Activated naive CD8-positive, alpha-beta T cell treated with anti-CD3 and anti-CD28 coated beads, Interleukin-2, amount 50 U/mL, for 24 hours (primary cell): ENCODE measurements at regions not wholly inside any gene's neighbourhood (a gene's known extent, or its start where the extent isn't known, plus 50 kb on each side); places are given as distances from the start of the nearest gene placed in this dataset.
"Not testable (repeated sequence)": the region's sequence is repeated elsewhere in the genome, so short reads cannot be mapped to it uniquely, and the experiment has no call there.

Experiments used
- ATAC-seq: fragments of 150-1000 bp; cut with Tn5 transposase; one replicate; pipeline ENCODE4 v1.10.0; 2021
- DNase-seq: peaks from one replicate; pipeline ENCODE4 v3.0.0; 2021
- H3K27ac Mint-ChIP-seq: one replicate; pipeline ENCODE4 v1.8.0; 2021; ENCODE audit warnings: mild to moderate bottlenecking, mixed read lengths
- H3K27me3 Mint-ChIP-seq: one replicate; pipeline ENCODE4 v1.8.0; 2021; ENCODE audit warnings: mixed read lengths
- H3K36me3 Mint-ChIP-seq: one replicate; pipeline ENCODE4 v1.8.0; 2021; ENCODE audit warnings: low read depth, mixed read lengths
- H3K4me1 Mint-ChIP-seq: one replicate; pipeline ENCODE4 v1.8.0; 2021; ENCODE audit warnings: mixed read lengths
- H3K4me3 Mint-ChIP-seq: one replicate; pipeline ENCODE4 v1.8.0; 2021; ENCODE audit warnings: mild to moderate bottlenecking, moderate library complexity, mixed read lengths
- H3K9me3 Mint-ChIP-seq: one replicate; pipeline ENCODE4 v1.8.0; 2021; ENCODE audit warnings: mixed read lengths

DNA sequence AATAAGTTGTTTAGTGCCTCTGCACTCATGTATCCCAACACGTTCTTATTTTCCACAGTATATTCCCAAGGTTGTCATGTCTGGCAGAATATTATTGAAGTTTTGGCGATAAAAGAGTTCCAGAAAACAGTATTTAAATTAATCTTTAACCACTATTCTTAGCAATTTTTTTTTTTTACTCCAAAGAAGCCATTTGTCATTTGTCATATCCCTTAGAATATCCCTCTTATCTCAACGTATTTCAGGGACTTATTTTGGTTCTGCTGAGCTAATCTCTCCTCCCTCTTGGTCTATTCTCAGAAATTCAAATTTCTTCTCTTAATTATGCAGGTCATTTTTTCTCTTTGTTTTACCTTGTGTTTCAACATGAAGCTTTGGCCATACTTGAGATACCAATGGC is 643.4 kb downstream of the ANKRD7 start:
- H3K27ac Mint-ChIP-seq, result no peak overlapping the region
- ATAC-seq, result no peak
- H3K4me3 Mint-ChIP-seq, result no peak overlapping the region
- no peaks in the 10 kb centered on the region for H3K27me3 Mint-ChIP-seq
- no peaks in the 10 kb centered on the region for H3K4me1 Mint-ChIP-seq
- H3K36me3 Mint-ChIP-seq, result no peaks in the 10 kb centered on the region
- no peaks in the 10 kb centered on the region for H3K9me3 Mint-ChIP-seq
- no peak for DNase-seq

DNA sequence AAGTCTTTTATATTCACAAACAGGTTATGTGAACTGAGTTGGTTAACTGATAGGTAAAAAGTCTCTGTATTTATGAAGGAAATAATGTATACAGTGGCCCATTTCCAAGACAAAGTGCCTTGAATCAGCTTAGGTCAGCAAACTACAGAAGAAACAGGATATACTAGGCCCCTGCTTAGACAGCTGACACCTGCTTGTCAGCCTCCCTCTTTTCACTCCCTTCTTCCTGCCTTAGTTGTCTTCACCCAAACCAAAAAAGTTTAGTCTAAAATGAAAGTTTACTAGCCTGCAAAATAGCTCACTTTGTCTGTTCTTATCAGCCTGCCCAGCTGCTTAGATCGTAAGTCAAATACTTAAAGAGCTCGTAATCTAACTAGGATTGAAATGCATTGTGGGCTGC is 644.6 kb downstream of the ANKRD7 start:
- not testable (repeated sequence) for ATAC-seq, H3K27me3 Mint-ChIP-seq

GRCh38 chr7:118870187-118870586 is 645.7 kb downstream of the ANKRD7 start:
- no peak overlapping the region for H3K27ac Mint-ChIP-seq

More for the DNA sequence above, 644.6 kb downstream of the ANKRD7 start:
- not testable (repeated sequence) for H3K36me3 Mint-ChIP-seq, H3K27ac Mint-ChIP-seq, H3K9me3 Mint-ChIP-seq, H3K4me1 Mint-ChIP-seq, H3K4me3 Mint-ChIP-seq, DNase-seq

GRCh38 chr7:118872568-118872967 is 648.1 kb downstream of the ANKRD7 start:
- H3K4me1 Mint-ChIP-seq, result no peaks in the 10 kb centered on the region
- no peak overlapping the region for H3K27ac Mint-ChIP-seq
- ATAC-seq (no peak), DNase-seq (no peak)
- H3K9me3 Mint-ChIP-seq, result no peaks in the 10 kb centered on the region
- no peaks in the 10 kb centered on the region for H3K27me3 Mint-ChIP-seq
- no peaks in the 10 kb centered on the region for H3K36me3 Mint-ChIP-seq
- H3K4me3 Mint-ChIP-seq, result no peak overlapping the region

More at GRCh38 chr7:118870187-118870586, 645.7 kb downstream of the ANKRD7 start:
- H3K36me3 Mint-ChIP-seq, result no peaks in the 10 kb centered on the region
- ATAC-seq (no peak), DNase-seq (no peak)
- H3K4me1 Mint-ChIP-seq, result no peaks in the 10 kb centered on the region
- H3K27me3 Mint-ChIP-seq, result no peaks in the 10 kb centered on the region
- H3K9me3 Mint-ChIP-seq, result no peaks in the 10 kb centered on the region
- H3K4me3 Mint-ChIP-seq, result no peak overlapping the region

DNA sequence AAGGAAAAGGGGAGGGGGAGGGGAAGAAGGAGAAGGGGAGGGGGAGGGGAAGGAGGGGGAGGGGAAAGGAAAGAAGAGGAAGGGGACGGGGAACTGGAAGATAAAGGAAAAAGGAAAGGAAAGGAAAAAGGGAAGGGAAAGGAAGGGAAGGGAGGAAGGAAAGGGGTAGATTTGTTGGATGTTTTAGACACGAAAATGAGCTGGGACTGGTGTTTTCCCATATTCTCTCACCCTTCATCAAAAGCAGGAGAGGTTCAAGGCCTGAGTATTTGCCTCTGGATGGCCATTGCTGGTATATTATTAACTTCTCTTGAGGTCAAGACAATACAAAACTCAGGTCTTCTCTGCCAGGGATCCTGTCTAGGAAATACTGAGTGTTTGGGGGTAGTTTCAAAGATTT is 652.7 kb downstream of the ANKRD7 start:
- Mint-ChIP-seq H3K36me3 (no peaks in the 10 kb centered on the region), H3K4me3 (no peak overlapping the region), H3K27ac (no peak overlapping the region), H3K9me3 (no peaks in the 10 kb centered on the region), H3K27me3 (no peaks in the 10 kb centered on the region), H3K4me1 (no peaks in the 10 kb centered on the region)
- no peak for DNase-seq
- no peak for ATAC-seq

GRCh38 chr7:118878336-118878735 is 653.8 kb downstream of the ANKRD7 start:
- DNase-seq (no peak), ATAC-seq (no peak)
- no peaks in the 10 kb centered on the region for H3K4me1 Mint-ChIP-seq
- no peaks in the 10 kb centered on the region for H3K27me3 Mint-ChIP-seq
- no peaks in the 10 kb centered on the region for H3K36me3 Mint-ChIP-seq
- H3K9me3 Mint-ChIP-seq, result no peaks in the 10 kb centered on the region
- no peak overlapping the region for H3K27ac Mint-ChIP-seq
- no peak overlapping the region for H3K4me3 Mint-ChIP-seq

DNA sequence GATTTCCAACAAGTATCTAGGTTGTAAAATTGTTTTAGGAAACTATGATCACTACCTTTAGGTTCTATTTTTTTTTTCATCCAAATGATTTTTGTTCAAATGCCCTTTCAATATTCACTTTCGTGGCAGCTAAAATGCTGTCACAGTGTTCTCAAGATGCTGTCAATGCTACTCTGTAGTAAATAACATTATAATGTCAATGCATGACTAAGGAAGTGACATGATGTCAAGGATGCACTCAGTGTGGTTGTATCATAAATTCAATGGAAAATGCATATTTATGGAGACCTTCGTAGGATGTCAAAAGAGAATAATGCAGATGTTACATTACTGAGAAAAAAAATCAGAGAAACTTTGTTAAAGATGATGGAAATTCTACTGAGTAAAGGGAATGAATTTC is 673.8 kb downstream of the ANKRD7 start:
- Mint-ChIP-seq H3K4me1 (no peaks in the 10 kb centered on the region), H3K27me3 (no peaks in the 10 kb centered on the region), H3K27ac (no peak overlapping the region), H3K4me3 (no peak overlapping the region), H3K9me3 (no peaks in the 10 kb centered on the region), H3K36me3 (no peaks in the 10 kb centered on the region)
- ATAC-seq (no peak), DNase-seq (no peak)

DNA sequence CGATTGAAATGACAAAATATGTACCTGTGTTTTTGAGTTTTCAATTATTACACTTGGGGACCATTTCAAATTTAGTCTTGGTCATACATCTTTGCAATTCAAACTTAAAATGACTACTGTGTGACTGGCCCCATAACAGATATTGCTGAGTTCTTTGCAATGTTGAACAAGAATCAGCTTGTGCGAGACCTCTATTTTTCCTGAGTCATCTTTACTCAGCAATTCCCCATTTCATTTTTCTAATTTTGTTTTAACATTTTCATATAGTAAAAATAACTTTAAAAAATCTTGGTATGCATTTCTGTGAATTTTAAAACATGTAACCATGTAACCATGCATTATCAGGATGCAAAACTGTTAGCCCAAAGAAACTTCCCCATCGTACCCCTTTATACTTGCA is 678.1 kb downstream of the ANKRD7 start:
- Mint-ChIP-seq H3K4me3 (no peak overlapping the region), H3K4me1 (no peaks in the 10 kb centered on the region), H3K9me3 (no peaks in the 10 kb centered on the region), H3K27ac (no peak overlapping the region), H3K27me3 (no peaks in the 10 kb centered on the region), H3K36me3 (no peaks in the 10 kb centered on the region)
- DNase-seq, result no peak
- no peak for ATAC-seq

- no peaks in the 10 kb centered on the region for H3K4me1 Mint-ChIP-seq
- H3K9me3 Mint-ChIP-seq, result no peaks in the 10 kb centered on the region
- H3K4me3 Mint-ChIP-seq, result no peak overlapping the region
- no peaks in the 10 kb centered on the region for H3K27me3 Mint-ChIP-seq
- DNase-seq, result no peak
- no peaks in the 10 kb centered on the region for H3K36me3 Mint-ChIP-seq
- no peak overlapping the region for H3K27ac Mint-ChIP-seq
- no peak for ATAC-seq
Measured at GRCh38 chr7:118907911-118908527, 683.5 kb downstream of the ANKRD7 start.

DNA sequence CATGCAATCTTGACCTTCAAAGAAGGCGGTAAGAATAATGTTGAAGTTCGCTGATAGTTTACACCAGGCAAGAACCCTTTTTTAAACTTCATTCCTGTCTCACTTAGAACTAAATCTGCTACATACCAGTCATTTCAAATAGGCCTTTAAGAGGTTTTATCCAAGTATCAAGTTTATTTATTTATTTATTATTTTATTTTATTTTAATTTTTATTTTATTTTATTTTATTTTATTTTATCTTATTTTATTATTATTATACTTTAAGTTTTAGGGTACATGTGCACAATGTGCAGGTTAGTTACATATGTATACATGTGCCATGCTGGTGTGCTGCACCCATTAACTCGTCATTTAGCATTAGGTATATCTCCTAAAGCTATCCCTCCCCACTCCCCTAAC is 691.6 kb downstream of the ANKRD7 start:
- not testable (repeated sequence) for H3K27me3 Mint-ChIP-seq, H3K4me1 Mint-ChIP-seq, H3K36me3 Mint-ChIP-seq, DNase-seq, H3K27ac Mint-ChIP-seq, ATAC-seq, H3K9me3 Mint-ChIP-seq, H3K4me3 Mint-ChIP-seq

DNA sequence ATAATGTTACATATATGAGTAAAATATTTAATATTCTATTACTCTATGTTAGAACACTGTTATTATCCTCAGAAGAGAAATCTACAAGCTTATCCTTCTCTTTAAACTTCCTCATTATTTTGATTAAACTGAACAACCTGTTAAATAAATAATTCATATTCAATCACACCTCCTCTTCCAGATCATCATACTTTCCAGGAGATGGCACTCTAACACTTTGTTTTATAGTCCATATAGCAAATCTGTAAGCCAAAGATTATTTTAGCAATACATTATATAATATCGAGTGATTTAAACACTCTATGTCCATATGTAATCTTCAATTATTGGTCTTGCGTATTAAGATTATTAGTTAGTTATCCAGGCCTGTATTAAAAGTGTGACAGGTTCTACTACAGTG is 694.1 kb downstream of the ANKRD7 start:
- no peak for ATAC-seq
- H3K27me3 Mint-ChIP-seq, result no peaks in the 10 kb centered on the region
- H3K9me3 Mint-ChIP-seq, result no peaks in the 10 kb centered on the region
- H3K36me3 Mint-ChIP-seq, result no peaks in the 10 kb centered on the region
- no peak overlapping the region for H3K4me3 Mint-ChIP-seq
- H3K4me1 Mint-ChIP-seq, result no peaks in the 10 kb centered on the region
- DNase-seq, result no peak
- H3K27ac Mint-ChIP-seq, result no peak overlapping the region

DNA sequence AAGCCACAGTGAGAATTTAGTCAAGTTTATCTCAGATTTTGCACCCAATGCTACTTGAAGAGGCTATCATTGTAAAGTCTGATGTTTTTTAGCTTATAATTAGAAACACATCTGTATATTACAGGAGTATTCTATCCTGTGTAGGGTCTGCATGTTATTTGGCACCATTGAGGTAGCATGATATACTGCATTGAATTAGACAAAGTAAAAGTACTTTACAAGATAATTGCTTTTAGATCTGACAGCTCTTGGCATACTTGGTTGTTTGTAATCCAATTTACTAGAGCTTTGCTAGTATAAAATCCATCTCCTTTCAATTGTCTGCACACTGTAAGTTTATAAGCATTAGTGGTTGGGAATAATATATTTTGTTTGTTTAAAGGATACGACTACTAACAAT is 714.3 kb downstream of the ANKRD7 start:
- H3K4me1 Mint-ChIP-seq, result no peaks in the 10 kb centered on the region

DNA sequence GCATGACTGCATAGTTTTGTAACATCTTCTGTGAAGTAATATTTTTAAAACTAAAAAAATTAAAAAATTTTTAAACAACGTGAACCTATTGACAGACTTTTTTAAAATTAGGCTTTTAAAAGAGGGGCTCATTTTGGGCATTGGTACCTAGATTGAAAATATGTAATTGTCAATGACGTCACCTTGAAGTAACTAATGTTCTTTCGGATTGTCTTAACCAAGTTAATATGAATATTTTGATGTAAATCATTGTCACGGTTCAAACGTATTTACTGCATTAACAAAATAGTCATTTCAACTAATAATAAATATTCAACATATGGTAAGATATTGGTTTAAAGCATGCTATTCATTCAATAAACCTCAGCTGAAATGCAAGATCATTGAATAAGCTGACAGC is 719.8 kb downstream of the ANKRD7 start:
- H3K4me1 Mint-ChIP-seq, result no peaks in the 10 kb centered on the region
- H3K9me3 Mint-ChIP-seq, result no peaks in the 10 kb centered on the region
- no peak overlapping the region for H3K27ac Mint-ChIP-seq

More for the DNA sequence above, 714.3 kb downstream of the ANKRD7 start:
- Mint-ChIP-seq H3K27me3 (no peaks in the 10 kb centered on the region), H3K27ac (no peak overlapping the region), H3K4me3 (no peak overlapping the region), H3K9me3 (no peaks in the 10 kb centered on the region), H3K36me3 (no peaks in the 10 kb centered on the region)
- DNase-seq (no peak), ATAC-seq (no peak)

GRCh38 chr7:118945911-118946682 is 721.6 kb downstream of the ANKRD7 start:
- Mint-ChIP-seq H3K27ac (no peak overlapping the region), H3K36me3 (no peaks in the 10 kb centered on the region), H3K4me1 (no peaks in the 10 kb centered on the region), H3K4me3 (no peak overlapping the region), H3K9me3 (no peaks in the 10 kb centered on the region), H3K27me3 (no peaks in the 10 kb centered on the region)
- no peak for DNase-seq
- ATAC-seq, result no peak

More for the DNA sequence above, 719.8 kb downstream of the ANKRD7 start:
- no peak for DNase-seq
- no peaks in the 10 kb centered on the region for H3K27me3 Mint-ChIP-seq
- H3K4me3 Mint-ChIP-seq, result no peak overlapping the region
- no peaks in the 10 kb centered on the region for H3K36me3 Mint-ChIP-seq
- ATAC-seq, result no peak

GRCh38 chr7:118948508-118948907 is 724.0 kb downstream of the ANKRD7 start:
- DNase-seq, result no peak
- Mint-ChIP-seq H3K27me3 (no peaks in the 10 kb centered on the region), H3K36me3 (no peaks in the 10 kb centered on the region), H3K4me1 (no peaks in the 10 kb centered on the region), H3K9me3 (peaks cover 5% of the 10 kb centered on the region), H3K27ac (no peak overlapping the region), H3K4me3 (no peak overlapping the region)
- no peak for ATAC-seq
